DOHH2 (cell line): ENCODE measurements at regions not wholly inside any gene's neighbourhood (a gene's known extent, or its start where the extent isn't known, plus 50 kb on each side); places are given as distances from the start of the nearest gene placed in this dataset.

Experiments
- H3F3A ChIP-seq: fragments of 200-600 bp; sonication (generic), shearing (Covaris generic); 2 replicates; pipeline ENCODE4 v1.6.0; 2016; ENCODE audit warnings: antibody characterized with exemption, mild to moderate bottlenecking; ENCODE audit not compliant: control insufficient read depth, insufficient read depth
- H3K27ac ChIP-seq: fragments of 200-600 bp; sonication (generic); 2 replicates; pipeline ENCODE4 v1.5.1; 2014; ENCODE audit warnings: low read depth, mild to moderate bottlenecking, low read length, moderate library complexity
- H3K27me3 ChIP-seq: fragments of 200-600 bp; sonication (generic); 2 replicates; pipeline ENCODE4 v1.6.1; 2014; ENCODE audit warnings: mild to moderate bottlenecking, low read length, mixed read lengths; ENCODE audit not compliant: control insufficient read depth
- H3K36me3 ChIP-seq: fragments of 200-600 bp; sonication (generic); 2 replicates; pipeline ENCODE4 v1.6.1; 2014; ENCODE audit warnings: mild to moderate bottlenecking, low read length, moderate library complexity, mixed read lengths; ENCODE audit not compliant: control insufficient read depth
- H3K4me1 ChIP-seq: fragments of 200-600 bp; sonication (generic); 2 replicates; pipeline ENCODE4 v1.6.1; 2014; ENCODE audit warnings: mild to moderate bottlenecking, low read length, mixed read lengths; ENCODE audit not compliant: control insufficient read depth
- H3K4me2 ChIP-seq: fragments of 200-600 bp; sonication (generic); 2 replicates; pipeline ENCODE4 v1.6.0; 2014; ENCODE audit warnings: mild to moderate bottlenecking, low read length, moderate library complexity
- H3K4me3 ChIP-seq: fragments of 200-600 bp; sonication (generic); 2 replicates; pipeline ENCODE4 v1.5.1; 2014; ENCODE audit warnings: mild to moderate bottlenecking, low read length, mixed read lengths
- H3K79me2 ChIP-seq: fragments of 200-600 bp; sonication (generic); 2 replicates; pipeline ENCODE4 v1.6.1; 2014; ENCODE audit warnings: mild to moderate bottlenecking, low read length, mixed read lengths; ENCODE audit not compliant: control insufficient read depth
- H3K9me2 ChIP-seq: fragments of 200-600 bp; sonication (generic); replicated peaks from 2 replicates; pipeline ENCODE4 v1.6.1; 2014; ENCODE audit warnings: mild to moderate bottlenecking, low read length, mixed read lengths; ENCODE audit not compliant: control insufficient read depth
- H3K9me3 ChIP-seq: fragments of 200-600 bp; sonication (generic); 2 replicates; pipeline ENCODE4 v1.6.1; 2014; ENCODE audit warnings: antibody characterized with exemption, low read length, mixed read lengths; ENCODE audit not compliant: control insufficient read depth, insufficient read depth
- H4K20me1 ChIP-seq: fragments of 200-600 bp; sonication (generic); 2 replicates; pipeline ENCODE4 v1.6.0; 2014; ENCODE audit warnings: low read depth, mild to moderate bottlenecking, antibody characterized with exemption, low read length, moderate library complexity; ENCODE audit not compliant: control insufficient read depth, insufficient read depth
- CTCF ChIP-seq: fragments of 200-600 bp; sonication (generic); IDR thresholded peaks from one replicate; pipeline ENCODE4 v1.5.1; 2014; ENCODE audit warnings: antibody characterized with exemption, mild to moderate bottlenecking, low read depth, low read length; ENCODE audit not compliant: poor library complexity, severe bottlenecking
- EZH2phosphoT487 ChIP-seq: fragments of 200-600 bp; sonication (generic); IDR thresholded peaks from 2 replicates; pipeline ENCODE4 v1.6.1; 2017; ENCODE audit warnings: borderline replicate concordance, mild to moderate bottlenecking, antibody characterized with exemption, low read length, moderate library complexity, mixed read lengths

DNA sequence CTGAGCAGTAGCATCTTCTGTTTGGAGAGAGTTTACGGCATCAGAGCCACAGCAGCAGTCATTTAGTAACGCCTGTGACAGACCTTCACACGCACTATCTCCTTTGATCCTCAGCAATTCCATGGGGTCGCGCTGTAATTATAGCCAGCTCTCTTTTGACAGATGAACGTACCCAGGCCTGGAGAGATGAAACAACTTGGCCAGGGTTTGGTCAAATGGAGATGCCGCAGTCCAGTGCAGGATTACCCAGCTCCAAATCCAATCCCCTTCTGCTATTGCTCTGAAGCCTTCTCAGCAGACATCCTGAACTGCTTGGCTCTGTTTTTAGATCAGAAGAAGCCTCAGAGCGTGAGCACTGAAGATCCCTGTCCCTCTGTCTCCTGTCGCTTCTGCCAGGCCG is 83.9 kb downstream of the SOX9 start:
- Histone ChIP-seq H3K79me2 (no peaks in the 10 kb centered on the region), H3K4me3 (no peak overlapping the region), H3K36me3 (no peaks in the 10 kb centered on the region), H3F3A (no peaks in the 10 kb centered on the region), H3K9me3 (no peaks in the 10 kb centered on the region), H3K4me1 (no peaks in the 10 kb centered on the region), H3K27ac (no peak overlapping the region), H3K4me2 (no peak overlapping the region), H4K20me1 (no peaks in the 10 kb centered on the region), H3K27me3 (no peaks in the 10 kb centered on the region), H3K9me2 (no peaks in the 10 kb centered on the region)
- TF ChIP-seq EZH2phosphoT487 = no peak
- TF ChIP-seq CTCF = no peak

DNA sequence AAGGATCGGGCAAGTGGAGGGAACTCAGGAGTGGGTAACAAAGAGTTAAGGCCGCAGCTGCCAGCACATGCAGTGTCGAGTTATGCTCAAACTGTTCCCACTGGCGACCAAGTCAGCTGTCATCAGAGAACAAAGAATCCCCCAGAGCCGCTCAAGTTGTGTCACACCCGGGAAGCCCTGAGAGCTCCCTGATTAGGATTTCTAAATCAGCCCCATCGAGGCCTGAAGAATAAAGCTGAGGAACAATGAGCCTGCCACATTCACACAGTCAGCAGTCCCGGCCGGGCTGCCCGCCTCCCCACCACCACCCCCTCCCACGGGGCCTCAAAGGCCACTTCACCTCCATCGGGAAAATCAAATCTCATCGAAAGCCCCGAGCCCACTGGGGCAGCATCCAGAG is 84.5 kb downstream of the SOX9 start:
- Histone ChIP-seq H3K4me1 (no peaks in the 10 kb centered on the region), H3F3A (no peaks in the 10 kb centered on the region), H3K79me2 (no peaks in the 10 kb centered on the region), H4K20me1 (no peaks in the 10 kb centered on the region), H3K36me3 (no peaks in the 10 kb centered on the region), H3K4me3 (no peak overlapping the region), H3K9me3 (no peaks in the 10 kb centered on the region), H3K27me3 (no peaks in the 10 kb centered on the region), H3K9me2 (no peaks in the 10 kb centered on the region), H3K27ac (no peak overlapping the region), H3K4me2 (no peak overlapping the region)
- TF ChIP-seq EZH2phosphoT487 = no peak
- no peak for TF ChIP-seq CTCF

DNA sequence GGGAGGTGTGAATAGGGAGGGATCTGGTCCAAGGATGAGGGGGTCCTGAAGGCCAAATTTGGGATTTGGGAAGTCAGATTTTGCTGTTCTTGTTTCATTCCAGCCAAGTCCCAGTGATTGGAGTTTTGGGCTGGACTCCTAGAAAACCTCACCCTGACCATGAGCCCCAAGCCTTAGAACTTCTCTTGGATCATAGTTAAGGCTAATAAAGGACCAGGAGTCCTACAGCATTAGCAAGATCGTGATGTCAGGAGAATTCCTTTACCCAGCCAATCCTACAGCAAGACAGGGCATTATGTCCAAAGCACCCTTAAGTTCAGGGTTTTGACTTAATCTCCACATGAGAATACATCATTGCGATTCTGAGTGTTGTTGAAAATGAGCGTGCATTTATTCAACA is 85.0 kb downstream of the SOX9 start:
- no peaks in the 10 kb centered on the region for H3K79me2 ChIP-seq
- no peak for TF ChIP-seq EZH2phosphoT487
- TF ChIP-seq CTCF = no peak
- no peaks in the 10 kb centered on the region for H3K36me3 ChIP-seq
- no peak overlapping the region for H3K4me2 ChIP-seq
- no peaks in the 10 kb centered on the region for H3K4me1 ChIP-seq
- no peaks in the 10 kb centered on the region for H3F3A ChIP-seq
- no peaks in the 10 kb centered on the region for H3K27me3 ChIP-seq
- no peak overlapping the region for H3K4me3 ChIP-seq
- no peaks in the 10 kb centered on the region for H3K9me2 ChIP-seq
- H3K27ac ChIP-seq = no peak overlapping the region
- no peaks in the 10 kb centered on the region for H4K20me1 ChIP-seq
- H3K9me3 ChIP-seq = no peaks in the 10 kb centered on the region

DNA sequence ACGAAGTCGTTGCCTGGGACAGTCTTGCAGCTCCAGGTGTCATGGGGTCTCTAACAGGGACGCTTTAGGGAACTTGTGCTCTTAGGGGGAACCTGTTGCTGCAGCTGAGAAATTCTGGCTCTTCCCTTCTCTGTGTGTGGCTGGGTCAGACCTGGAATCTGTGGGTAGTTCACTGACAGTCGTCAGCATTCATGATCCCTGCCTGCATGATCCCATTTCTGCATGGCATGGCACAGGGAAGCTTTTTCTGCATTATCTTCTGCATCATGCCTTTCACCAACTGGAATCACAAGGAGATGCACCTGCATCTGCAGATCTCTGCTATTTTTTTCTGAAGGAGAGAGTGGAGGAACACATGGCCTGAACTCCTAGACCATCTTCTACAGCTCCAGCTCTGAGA is 85.6 kb downstream of the SOX9 start:
- Histone ChIP-seq H3K27me3 (no peaks in the 10 kb centered on the region), H3K79me2 (no peaks in the 10 kb centered on the region)
- no peak for TF ChIP-seq CTCF
- TF ChIP-seq EZH2phosphoT487 = no peak

More for the DNA sequence above, 85.6 kb downstream of the SOX9 start:
- H4K20me1 ChIP-seq = no peaks in the 10 kb centered on the region
- no peak overlapping the region for H3K27ac ChIP-seq
- H3K4me2 ChIP-seq = no peak overlapping the region
- no peaks in the 10 kb centered on the region for H3K36me3 ChIP-seq
- no peaks in the 10 kb centered on the region for H3K9me3 ChIP-seq
- no peaks in the 10 kb centered on the region for H3K9me2 ChIP-seq
- H3K4me1 ChIP-seq = no peaks in the 10 kb centered on the region
- H3F3A ChIP-seq = no peaks in the 10 kb centered on the region
- H3K4me3 ChIP-seq = no peak overlapping the region
